Neural progenitor cell (in vitro differentiated cells): ENCODE measurements at regions not wholly inside any gene's neighbourhood (a gene's known extent, or its start where the extent isn't known, plus 50 kb on each side); places are given as distances from the start of the nearest gene placed in this dataset.

Source experiments
- CTCF ChIP-seq: fragments of 200-600 bp; sonication (generic); IDR thresholded peaks from 2 replicates; pipeline ENCODE4 v1.5.1; 2017; ENCODE audit warnings: antibody characterized with exemption, mild to moderate bottlenecking
- EZH2 ChIP-seq: fragments of 200-600 bp; sonication (generic); IDR thresholded peaks from 2 replicates; pipeline ENCODE4 v1.6.1; 2017; ENCODE audit warnings: antibody characterized with exemption, mild to moderate bottlenecking, moderate library complexity
- EZH2phosphoT487 ChIP-seq: fragments of 200-600 bp; sonication (generic); IDR thresholded peaks from 2 replicates; pipeline ENCODE4 v1.6.1; 2017; ENCODE audit warnings: antibody characterized with exemption

GRCh38 chr4:83709627-83710026, 173.7 kb downstream of the GPAT3 start:
- TF ChIP-seq EZH2, result no peak
- TF ChIP-seq CTCF, result no peak
- TF ChIP-seq EZH2phosphoT487, result no peak
